IMR-90 (cell line): ENCODE measurements at regions not wholly inside any gene's neighbourhood (a gene's known extent, or its start where the extent isn't known, plus 50 kb on each side); places are given as distances from the start of the nearest gene placed in this dataset.

Experiments used
- ATAC-seq: fragments of 200-7000 bp; cut with Tn5 transposase; 2 replicates; pipeline ENCODE4 v1.9.1; 2020; ENCODE audit warnings: low read depth, mild to moderate bottlenecking, moderate library complexity
- BruUV-seq: library from RNA; stranded (reverse); fragments of 400-500 nt; replicated peaks from 2 replicates; lab custom pipeline; 2021; lab: Mats Ljungman, UMichigan
- CTCF ChIA-PET: fragments of 300-600 bp; formaldehyde crosslinking; extraction: SDS; loops from one replicate; lab custom pipeline; 2021; ENCODE audit warnings: antibody characterized with exemption; lab: Yijun Ruan, JAX
- POLR2A ChIA-PET: fragments of 300-600 bp; sonication (Branson Sonifier 250); formaldehyde crosslinking; loops from one replicate; lab custom pipeline; 2022; ENCODE audit warnings: antibody characterized with exemption; ENCODE audit not compliant: unreplicated experiment; lab: Charles Lee
- DNase-seq: peaks from one replicate; pipeline ENCODE4 v3.0.0; 2013
- H2AFZ ChIP-seq: replicated peaks from 2 replicates; pipeline ENCODE3; 2013; ENCODE audit warnings: low read length, mild to moderate bottlenecking; ENCODE audit not compliant: poor library complexity
- H2AK5ac ChIP-seq: 2 replicates; pipeline ENCODE4 v1.6.1; 2013; ENCODE audit warnings: low read depth, low read length, inconsistent platforms
- H2AK9ac ChIP-seq: replicated peaks from 2 replicates; pipeline ENCODE3; 2013; ENCODE audit warnings: mild to moderate bottlenecking, low read depth, low read length, moderate library complexity; ENCODE audit not compliant: poor library complexity
- H2BK120ac ChIP-seq: 2 replicates; pipeline ENCODE4 v1.6.1; 2013; ENCODE audit warnings: low read depth, low read length, inconsistent platforms
- H2BK15ac ChIP-seq: 3 replicates; pipeline ENCODE4 v1.6.1; 2013; ENCODE audit warnings: low read depth, low read length, inconsistent platforms
- H2BK20ac ChIP-seq: 2 replicates; pipeline ENCODE4 v1.6.1; 2013; ENCODE audit warnings: low read depth, mild to moderate bottlenecking, inconsistent platforms, low read length, moderate library complexity
- H2BK5ac ChIP-seq: 2 replicates; pipeline ENCODE4 v1.6.1; 2013; ENCODE audit warnings: mild to moderate bottlenecking, low read depth, low read length, inconsistent platforms; ENCODE audit not compliant: poor library complexity, severe bottlenecking
- H3K14ac ChIP-seq: replicated peaks from 2 replicates; pipeline ENCODE4 v1.6.1; 2013; ENCODE audit warnings: low read depth, low read length, inconsistent platforms
- H3K18ac ChIP-seq: 2 replicates; pipeline ENCODE4 v1.6.1; 2013; ENCODE audit warnings: low read depth, low read length, control low read depth
- H3K23ac ChIP-seq: 2 replicates; pipeline ENCODE4 v1.6.1; 2013; ENCODE audit warnings: low read depth, low read length, inconsistent platforms
- H3K27ac ChIP-seq: 2 replicates; pipeline ENCODE4 v1.5.1; 2013; ENCODE audit warnings: mild to moderate bottlenecking, control low read depth, low read length; ENCODE audit not compliant: insufficient read depth
- H3K27me3 ChIP-seq: 2 replicates; pipeline ENCODE4 v1.6.1; 2013; ENCODE audit warnings: low read length; ENCODE audit not compliant: control insufficient read depth, insufficient read depth
- H3K36me3 ChIP-seq: 2 replicates; pipeline ENCODE4 v1.6.1; 2013; ENCODE audit warnings: low read length, mixed read lengths; ENCODE audit not compliant: control insufficient read depth, insufficient read depth
- H3K4ac ChIP-seq: 2 replicates; pipeline ENCODE4 v1.6.1; 2013; ENCODE audit warnings: low read depth, low read length, inconsistent platforms
- H3K4me1 ChIP-seq: 2 replicates; pipeline ENCODE4 v1.6.1; 2013; ENCODE audit warnings: low read length, mixed read lengths; ENCODE audit not compliant: control insufficient read depth, insufficient read depth
- H3K4me2 ChIP-seq: 2 replicates; pipeline ENCODE4 v1.6.1; 2013; ENCODE audit warnings: low read depth, mild to moderate bottlenecking, control low read depth, low read length, moderate library complexity
- H3K4me3 ChIP-seq: 2 replicates; pipeline ENCODE4 v1.5.1; 2013; ENCODE audit warnings: low read depth, mild to moderate bottlenecking, control low read depth, low read length, moderate library complexity; ENCODE audit not compliant: insufficient read depth
- H3K56ac ChIP-seq: 2 replicates; pipeline ENCODE4 v1.6.1; 2013; ENCODE audit warnings: low read length, inconsistent platforms; ENCODE audit not compliant: insufficient read depth; ENCODE audit errors: extremely low read depth
- H3K79me1 ChIP-seq, 2 experiments: 2 replicates each; pipeline ENCODE4 v1.6.1; 2013; ENCODE audit warnings: low read length in 2 of 2, inconsistent platforms in 1 of 2, low read depth in 1 of 2
- H3K9ac ChIP-seq: 2 replicates; pipeline ENCODE4 v1.6.1; 2013; ENCODE audit warnings: low read depth, low read length, control low read depth
- H3K9me1 ChIP-seq: 2 replicates; pipeline ENCODE4 v1.6.1; 2013; ENCODE audit warnings: low read length, inconsistent platforms; ENCODE audit not compliant: insufficient read depth
- H3K9me3 ChIP-seq: 2 replicates; pipeline ENCODE4 v1.6.1; 2013; ENCODE audit warnings: low read length; ENCODE audit not compliant: control insufficient read depth, insufficient read depth
- H4K20me1 ChIP-seq: 2 replicates; pipeline ENCODE4 v1.6.1; 2013; ENCODE audit warnings: low read length, inconsistent platforms; ENCODE audit not compliant: insufficient read depth
- H4K5ac ChIP-seq: 2 replicates; pipeline ENCODE4 v1.6.1; 2013; ENCODE audit warnings: mild to moderate bottlenecking, low read depth, low read length, control low read depth
- H4K8ac ChIP-seq, 2 experiments: 2 replicates each; pipeline ENCODE4 v1.6.1; 2013; ENCODE audit warnings: low read depth in 2 of 2, low read length in 2 of 2, control low read depth in 1 of 2, inconsistent platforms in 1 of 2
- H4K91ac ChIP-seq: 2 replicates; pipeline ENCODE4 v1.6.1; 2013; ENCODE audit warnings: low read depth, low read length, inconsistent platforms; ENCODE audit not compliant: insufficient read depth
- FOS ChIP-seq: fragments of 150-350 bp; IDR thresholded peaks from 2 replicates; pipeline ENCODE4 v1.6.1; 2016; ENCODE audit warnings: low read depth, low read length
- MAFK ChIP-seq: IDR thresholded peaks from 2 replicates; pipeline ENCODE4 v1.6.1; 2012; ENCODE audit warnings: low read depth, low read length, improper control_type of control experiment
- MAZ ChIP-seq: IDR thresholded peaks from 2 replicates; pipeline ENCODE4 v1.6.1; 2012; ENCODE audit warnings: low read depth, mild to moderate bottlenecking, low read length, improper control_type of control experiment, moderate library complexity, borderline replicate concordance
- MXI1 ChIP-seq: IDR thresholded peaks from 2 replicates; pipeline ENCODE4 v1.6.1; 2012; ENCODE audit warnings: low read depth, mild to moderate bottlenecking, low read length, moderate library complexity, borderline replicate concordance
- NFE2L2 ChIP-seq: fragments of 150-350 bp; IDR thresholded peaks from 2 replicates; pipeline ENCODE4 v1.6.1; 2016; ENCODE audit warnings: low read depth, mild to moderate bottlenecking, low read length
- RCOR1 ChIP-seq: IDR thresholded peaks from 2 replicates; pipeline ENCODE4 v1.6.1; 2012; ENCODE audit warnings: mild to moderate bottlenecking, low read length, improper control_type of control experiment; ENCODE audit not compliant: insufficient replicate concordance
- SMC3 ChIP-seq: fragments of 150-350 bp; IDR thresholded peaks from 2 replicates; pipeline ENCODE4 v1.6.1; 2016; ENCODE audit warnings: low read depth, mild to moderate bottlenecking, antibody characterized with exemption, low read length, moderate library complexity
- WGBS, 2 experiments: methylation state at CpG; one replicate each; pipeline versions ENCODE4 v1.1.5 to v1.1.7; 2013; ENCODE audit warnings: missing lambda C conversion rate in 2 of 2; ENCODE audit not compliant: insufficient read length in 1 of 2; ENCODE audit errors: extremely low coverage in 2 of 2; 5-methylcytosine and 5-hydroxymethylcytosine counted together
- dilution Hi-C: fragments of 300-500 bp; cut with HindIII; formaldehyde crosslinking; loops from one replicate; pipeline ENCODE4 v1.14.3; 2018; ENCODE audit warnings: low sequenced_read_pairs; ENCODE audit not compliant: unreplicated experiment
- in situ Hi-C: fragments of 300-500 bp; cut with MboI; formaldehyde crosslinking; loops from 3 replicates; pipeline ENCODE4 v1.14.3; 2019; ENCODE audit warnings: low sequenced_read_pairs, inconsistent platforms, mixed read lengths
- intact Hi-C: fragments of 100-400 bp; cut with micrococcal nuclease; formaldehyde crosslinking; loops from 2 replicates; pipeline ENCODE4 v1.10.0; 2022
- TF ChIP-seq, protein P1 (sequence below): fragments of 150-350 bp; IDR thresholded peaks from 2 replicates; pipeline ENCODE4 v1.6.1; 2016; ENCODE audit warnings: low read depth, mild to moderate bottlenecking, low read length, moderate library complexity, borderline replicate concordance

- intact Hi-C loops (no loop called here), in situ Hi-C loops (no loop called here), dilution Hi-C loops (no loop called here)
- Histone ChIP-seq H3K9me1 (no peaks in the 10 kb centered on the region), H2AK9ac (no peak overlapping the region), H3K9ac (no peak overlapping the region), H3K27me3 (peaks cover 8% of the 10 kb centered on the region), H2AFZ (no peak overlapping the region), H3K23ac (no peak overlapping the region), H3K9me3 (no peaks in the 10 kb centered on the region), H2BK120ac (no peak overlapping the region), H3K36me3 (no peaks in the 10 kb centered on the region), H3K4ac (no peak overlapping the region), H3K14ac (no peak overlapping the region), H4K91ac (no peak overlapping the region), H3K27ac (no peak overlapping the region), H4K5ac (no peak overlapping the region), H3K56ac (no peak overlapping the region), H3K4me2 (no peak overlapping the region), H2BK5ac (no peak overlapping the region), H2AK5ac (no peak overlapping the region), H3K18ac (no peak overlapping the region), H3K4me3 (no peak overlapping the region), H4K8ac (no peak overlapping the region), H2BK20ac (no peak overlapping the region), H3K4me1 (peaks cover 4% of the 10 kb centered on the region; the same call in 1 of the 2 replicates), H3K79me1 (no peaks in the 10 kb centered on the region), H2BK15ac (no peak overlapping the region), H4K20me1 (no peaks in the 10 kb centered on the region)
- BruUV-seq = no TSS peak
- no peak for DNase-seq
- no peak for ATAC-seq
- ChIA-PET POLR2A (no interaction called here), CTCF (no interaction called here)
- TF ChIP-seq NFE2L2 = no peak
- no peak for TF ChIP-seq MAZ
- no peak for TF ChIP-seq RCOR1
- TF ChIP-seq MXI1 = no peak
- TF ChIP-seq MAFK = no peak
- no peak for TF ChIP-seq SMC3
- TF ChIP-seq FOS = no peak
- TF ChIP-seq, protein P1, sequence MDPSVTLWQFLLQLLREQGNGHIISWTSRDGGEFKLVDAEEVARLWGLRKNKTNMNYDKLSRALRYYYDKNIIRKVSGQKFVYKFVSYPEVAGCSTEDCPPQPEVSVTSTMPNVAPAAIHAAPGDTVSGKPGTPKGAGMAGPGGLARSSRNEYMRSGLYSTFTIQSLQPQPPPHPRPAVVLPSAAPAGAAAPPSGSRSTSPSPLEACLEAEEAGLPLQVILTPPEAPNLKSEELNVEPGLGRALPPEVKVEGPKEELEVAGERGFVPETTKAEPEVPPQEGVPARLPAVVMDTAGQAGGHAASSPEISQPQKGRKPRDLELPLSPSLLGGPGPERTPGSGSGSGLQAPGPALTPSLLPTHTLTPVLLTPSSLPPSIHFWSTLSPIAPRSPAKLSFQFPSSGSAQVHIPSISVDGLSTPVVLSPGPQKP = no peak
- WGBS, 2 experiments = 100% methylated on average over 2 of the region's 7 CpGs; no CpG with 5 or more reads in 1 of the 2 experiments
These were observed 279.9 kb downstream of the NSG2 start for GRCh38 chr5:174325431-174325830.
